ENCODE measurements at regions not wholly inside any gene's neighbourhood (a gene's known extent, or its start where the extent isn't known, plus 50 kb on each side); places are given as distances from the start of the nearest gene placed in this dataset.

DNA sequence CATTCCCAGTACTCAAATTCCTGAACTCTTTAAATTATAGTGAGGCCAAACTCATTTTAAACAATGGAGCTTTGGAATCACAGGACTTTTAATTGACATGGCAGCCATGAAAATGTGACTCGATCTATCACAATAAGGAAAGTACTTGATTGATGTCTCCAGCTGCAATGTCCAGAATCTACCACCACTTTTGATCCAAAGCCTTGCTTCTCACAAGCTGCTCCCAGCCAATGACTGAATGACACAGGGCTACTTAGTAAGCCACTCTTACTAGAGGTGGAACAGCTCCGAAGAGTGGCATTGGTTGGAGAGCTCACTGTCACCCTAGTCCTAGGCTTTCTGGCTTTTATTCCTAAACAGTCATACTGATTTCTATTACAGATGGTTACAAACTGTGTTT, 270.1 kb downstream of the IRS1 start:
- no peak for DNase-seq (ENCODE audit: low read depth in 2 of 2)

- DNase-seq (ENCODE audit: low read depth in 2 of 2): no peak
Measured at GRCh38 chr2:226526716-226527115, 272.9 kb downstream of the IRS1 start.

- DNase-seq (ENCODE audit: low read depth in 2 of 2): no peak
Measured at GRCh38 chr2:226524381-226524843, 275.2 kb downstream of the IRS1 start.

GRCh38 chr2:226520723-226521122, 278.9 kb downstream of the IRS1 start:
- DNase-seq (ENCODE audit: low read depth in 2 of 2): no peak

DNA sequence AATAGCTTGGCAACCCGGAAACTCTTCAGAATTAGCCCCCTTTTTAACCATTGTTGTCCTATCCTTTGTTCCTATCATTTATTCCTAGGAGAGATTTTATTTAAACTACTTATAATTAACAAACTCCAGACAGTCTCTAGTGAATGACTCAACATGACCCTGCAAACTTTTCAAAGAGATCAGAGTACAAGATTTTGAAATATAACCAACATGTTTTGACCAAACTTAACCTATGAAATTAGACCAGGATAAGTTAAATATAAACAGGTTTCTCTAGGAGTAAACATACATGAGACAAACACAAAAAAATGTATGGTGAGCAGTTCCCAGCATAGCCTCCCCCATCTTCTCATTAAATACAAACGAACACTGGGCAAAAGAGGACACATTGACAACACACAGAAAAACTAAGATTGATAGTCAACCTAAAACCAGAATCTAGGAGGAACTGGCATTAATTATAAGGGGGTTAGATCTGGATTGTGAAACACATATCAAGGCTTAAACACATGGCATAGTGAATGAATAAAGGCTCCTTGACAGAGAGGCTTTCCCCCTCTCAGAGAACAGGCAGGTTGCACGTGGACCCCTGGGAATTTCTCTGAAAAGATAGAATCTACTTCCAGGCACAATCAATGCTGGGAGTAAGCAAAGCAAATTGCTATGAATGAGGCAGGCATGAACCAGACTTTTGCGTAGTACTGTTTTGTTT, 284.1 kb downstream of the IRS1 start:
- DNase-seq (ENCODE audit: low read depth in 2 of 2): no peak

GRCh38 chr2:226514895-226515294, 284.7 kb downstream of the IRS1 start:
- no peak for DNase-seq (ENCODE audit: low read depth in 2 of 2)

DNA sequence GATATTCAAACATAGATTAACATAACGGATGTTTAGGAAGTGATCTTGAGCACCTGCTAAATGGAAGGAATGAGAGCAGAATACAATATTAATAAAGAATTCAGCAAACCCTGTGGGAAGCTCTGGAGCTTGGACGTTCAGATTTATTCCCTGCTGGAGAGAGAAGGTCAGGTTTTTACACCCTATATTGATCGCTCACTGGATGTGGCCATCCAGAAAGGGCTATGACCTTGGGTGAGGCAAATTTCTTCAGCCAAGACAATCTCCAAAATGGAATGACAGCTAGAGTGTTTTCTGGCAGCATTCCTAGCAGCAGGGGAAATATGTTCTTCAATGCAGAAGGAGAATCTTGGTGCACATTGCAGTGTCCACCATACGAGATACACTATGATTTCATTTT, 288.3 kb downstream of the IRS1 start:
- no peak for DNase-seq (ENCODE audit: low read depth in 2 of 2)

GRCh38 chr2:226508683-226509082, 290.9 kb downstream of the IRS1 start:
- no peak for DNase-seq (ENCODE audit: low read depth in 2 of 2)

GRCh38 chr2:226508005-226508404, 291.6 kb downstream of the IRS1 start:
- DNase-seq (ENCODE audit: low read depth in 2 of 2): no peak

DNA sequence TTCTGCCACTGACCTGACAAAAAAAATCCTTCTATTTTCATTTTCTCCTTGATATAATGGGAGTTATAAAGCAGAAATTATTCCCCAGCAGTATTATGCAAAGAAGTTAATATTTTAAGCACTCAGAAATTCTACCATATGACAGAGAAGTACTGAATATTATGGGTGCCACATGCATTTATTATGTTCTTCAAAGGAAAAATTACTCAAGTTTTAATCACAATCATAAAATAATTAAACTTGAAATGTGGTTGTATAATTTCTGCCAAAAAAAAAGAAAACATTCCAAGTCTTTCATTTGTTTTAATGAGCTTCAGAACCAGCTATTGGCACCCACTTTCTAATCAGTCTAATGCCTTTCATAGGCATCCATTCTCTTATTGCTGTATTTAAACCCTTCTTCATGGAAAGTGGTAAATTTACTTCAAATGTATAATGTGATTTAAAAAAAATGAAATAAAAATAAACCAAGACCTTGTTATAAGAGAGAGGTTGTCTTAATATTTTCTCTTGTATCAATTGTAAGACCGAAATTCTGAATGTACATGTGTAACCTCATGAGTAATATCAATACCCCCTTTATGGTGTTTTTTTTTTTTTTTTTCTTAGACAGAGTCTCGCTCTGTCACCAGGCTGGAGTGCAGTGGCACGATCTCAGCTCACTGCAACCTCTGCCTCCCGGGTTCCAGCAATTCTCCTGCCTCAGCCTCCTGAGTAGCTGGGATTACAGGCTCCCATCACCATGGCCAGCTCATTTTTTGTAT, 302.3 kb downstream of the IRS1 start:
- DNase-seq (ENCODE audit: low read depth in 2 of 2): no peak

DNA sequence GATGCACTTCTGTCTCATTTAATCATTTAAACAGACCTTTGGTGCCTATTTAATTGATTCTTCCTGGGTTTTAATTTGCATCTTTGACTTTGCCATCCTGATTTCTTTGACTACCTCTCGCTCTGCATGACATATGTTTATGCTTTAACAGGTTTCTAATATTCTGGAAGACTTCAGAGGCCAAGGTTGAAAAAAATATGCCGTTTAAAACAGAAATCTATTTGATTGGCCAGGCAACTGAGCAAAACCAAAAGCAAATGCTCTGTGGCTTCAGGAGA, 303.4 kb downstream of the IRS1 start:
- no peak for DNase-seq (ENCODE audit: low read depth in 2 of 2)

- DNase-seq (ENCODE audit: low read depth in 2 of 2): no peak
Measured at GRCh38 chr2:226495466-226496272, 304.0 kb downstream of the IRS1 start.

DNA sequence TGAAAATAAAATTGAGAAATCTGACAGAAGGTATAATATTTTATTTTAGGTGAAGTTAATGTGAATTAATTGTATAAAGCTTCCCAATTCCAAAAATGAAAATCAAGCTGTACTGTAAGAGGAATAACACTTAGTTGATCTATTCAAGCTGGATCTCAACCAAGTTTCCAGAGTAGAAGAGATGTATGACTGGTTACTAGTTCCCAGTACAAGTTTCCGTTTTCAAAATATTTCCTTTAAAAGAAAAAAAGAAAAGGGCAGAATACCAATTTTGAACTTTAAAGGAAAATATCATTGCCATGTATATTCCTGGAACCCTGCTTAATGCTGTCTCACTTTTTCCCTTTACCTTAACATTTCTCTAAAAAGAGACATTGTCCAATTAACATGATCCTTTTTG, 308.5 kb downstream of the IRS1 start:
- DNase-seq (ENCODE audit: low read depth in 2 of 2): no peak

DNA sequence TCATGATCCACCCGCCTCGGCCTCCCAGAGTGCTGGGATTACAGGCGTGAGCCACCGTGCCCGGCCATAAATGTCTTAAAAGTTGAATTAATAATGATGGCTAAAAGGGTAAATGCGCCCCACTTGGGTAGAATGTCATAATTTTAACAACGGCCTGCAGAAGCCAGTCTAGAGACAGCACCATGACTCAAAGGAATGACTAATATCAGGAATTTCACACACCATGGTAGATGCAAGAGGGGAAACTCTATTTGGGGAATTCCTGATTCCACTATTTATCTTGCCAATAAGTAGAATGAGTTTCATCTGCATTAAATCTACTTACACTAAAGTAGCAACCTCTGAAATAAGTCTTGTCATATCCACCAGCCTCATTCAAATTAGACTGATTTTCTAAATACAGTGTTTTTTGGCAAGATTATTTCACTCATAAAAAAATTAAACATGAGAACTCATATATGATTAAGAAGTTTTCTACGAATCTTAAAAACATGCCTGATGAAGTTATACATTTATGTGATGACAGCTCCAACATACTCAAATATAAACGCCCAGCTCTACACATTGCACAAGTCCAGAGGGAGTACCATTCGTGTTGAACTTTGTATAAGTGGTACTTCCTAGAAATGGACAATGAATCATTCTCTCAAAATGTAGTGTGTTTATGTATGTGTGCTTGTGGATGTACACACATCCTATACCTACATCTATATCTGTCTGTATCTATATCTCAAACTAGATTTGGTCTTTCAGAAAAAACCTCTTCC, 309.7 kb downstream of the IRS1 start:
- no peak for DNase-seq (ENCODE audit: low read depth in 2 of 2)

- no peak for DNase-seq (ENCODE audit: low read depth in 2 of 2)
Measured at GRCh38 chr2:226488034-226488433, 311.6 kb downstream of the IRS1 start.

DNA sequence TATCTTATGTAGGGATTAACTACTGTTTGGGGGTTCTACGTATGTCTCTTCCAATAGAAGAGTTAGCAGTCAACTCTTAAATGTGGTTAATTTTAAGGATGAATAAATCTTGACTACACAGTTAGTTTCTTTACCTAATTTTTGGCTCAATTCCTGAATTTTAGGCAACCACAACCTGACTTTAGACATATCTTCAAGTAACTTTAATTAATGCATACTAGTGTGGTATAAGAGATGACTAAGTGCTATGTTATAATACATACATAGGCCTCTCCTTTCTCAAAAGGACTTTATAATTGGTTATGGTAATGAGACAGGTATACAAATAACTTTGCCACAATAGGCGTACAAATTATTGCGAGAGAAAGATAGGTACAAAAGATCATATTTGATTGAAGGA, 312.0 kb downstream of the IRS1 start:
- DNase-seq (ENCODE audit: low read depth in 2 of 2): no peak

DNA sequence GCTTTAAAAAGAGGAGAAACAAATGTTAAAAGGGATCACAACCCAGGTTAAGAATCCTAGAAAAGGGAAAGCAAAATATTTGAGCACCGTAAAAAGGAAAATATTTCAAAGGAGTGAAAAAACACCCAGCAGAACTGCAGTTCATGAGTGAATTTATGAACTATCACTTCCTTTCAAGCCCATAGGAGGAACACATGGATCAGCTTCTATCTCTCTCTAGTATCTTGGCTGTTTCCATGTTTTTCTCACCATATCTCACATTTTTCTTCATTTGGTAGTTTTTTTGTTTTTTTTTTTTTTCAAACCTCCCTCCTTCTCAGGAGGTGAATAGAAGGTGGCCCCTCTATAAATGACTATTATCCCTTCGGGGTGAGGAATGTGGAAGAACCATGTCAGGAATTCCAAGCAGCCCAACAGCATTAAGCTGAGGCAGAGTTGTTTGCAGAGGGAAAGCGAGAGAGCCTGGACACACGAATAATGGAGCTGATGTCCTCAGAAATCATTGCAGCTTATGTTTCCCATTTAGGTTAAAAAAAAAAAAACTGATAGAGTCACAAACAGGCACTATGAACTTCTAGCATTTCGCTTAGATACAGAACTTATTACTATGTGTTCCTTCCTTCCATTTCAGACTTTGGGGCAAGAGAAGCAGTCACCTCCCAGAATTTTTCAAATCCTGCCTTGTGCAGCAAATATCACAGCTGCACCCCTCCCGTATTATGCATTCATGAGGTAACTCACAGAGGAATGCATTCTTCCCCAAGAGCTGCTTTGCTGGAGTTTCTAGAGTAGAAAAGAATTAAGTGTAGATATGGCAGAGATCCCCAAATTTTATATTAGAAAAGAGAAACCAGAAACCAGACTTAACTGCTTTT, 315.6 kb downstream of the IRS1 start:
- DNase-seq (ENCODE audit: low read depth in 2 of 2): no peak

DNA sequence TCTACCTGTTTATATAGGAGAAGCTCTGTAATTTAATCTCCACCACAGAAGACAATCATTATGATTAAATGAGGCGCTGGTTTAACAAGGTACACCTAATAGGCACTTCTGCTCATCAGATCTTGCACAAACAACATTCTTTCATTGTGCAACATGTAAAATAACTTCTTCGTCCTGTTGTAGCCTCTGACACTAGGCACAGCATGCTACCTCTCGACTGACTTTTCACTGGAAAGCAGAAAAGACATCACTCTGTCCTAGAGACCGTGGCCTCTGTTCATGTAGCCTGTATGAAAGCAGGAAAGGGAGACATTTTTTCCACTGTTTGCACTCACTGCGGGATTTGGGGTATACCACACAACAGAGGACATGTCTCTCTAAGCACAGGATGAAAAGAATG, 316.5 kb downstream of the IRS1 start:
- no peak for DNase-seq (ENCODE audit: low read depth in 2 of 2)

DNA sequence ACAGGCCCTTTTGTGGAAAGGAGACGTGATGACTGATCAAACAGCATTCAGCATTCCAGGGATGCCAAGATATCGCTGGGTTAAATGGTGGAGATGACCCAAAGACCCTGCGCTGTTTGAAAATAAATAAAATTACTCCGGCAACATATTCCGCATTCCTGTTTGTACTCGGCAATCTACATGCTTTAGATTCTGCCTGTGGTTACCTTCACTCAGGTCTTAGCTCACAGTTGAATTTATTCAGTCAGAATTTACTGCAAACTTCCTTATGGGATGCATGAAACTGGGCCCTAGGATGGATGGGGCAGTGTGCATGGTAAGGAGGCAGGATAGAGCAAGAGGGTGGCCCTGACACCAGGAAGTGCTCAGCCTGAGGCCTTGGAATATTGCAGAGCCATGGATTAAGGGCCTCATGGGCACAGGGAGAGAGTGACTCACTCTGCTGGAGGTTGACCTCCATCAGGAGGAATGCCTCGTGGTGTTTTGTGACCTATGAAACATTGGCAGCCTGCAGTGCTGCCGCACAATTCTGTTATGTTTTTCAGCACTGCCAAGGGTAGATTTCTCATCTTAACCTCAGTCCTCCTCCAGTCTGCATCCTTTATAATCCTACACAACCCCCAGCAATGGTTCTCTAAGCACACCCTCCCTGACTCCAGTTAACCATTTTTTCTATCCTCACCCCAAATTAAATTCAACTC, 321.4 kb downstream of the IRS1 start:
- DNase-seq (ENCODE audit: low read depth in 2 of 2): no peak
